GM21390 (cell line): ENCODE measurements at regions not wholly inside any gene's neighbourhood (a gene's known extent, or its start where the extent isn't known, plus 50 kb on each side); places are given as distances from the start of the nearest gene placed in this dataset.
"Not testable (repeated sequence)": the region's sequence is repeated elsewhere in the genome, so short reads cannot be mapped to it uniquely, and the experiment has no call there.

ENCODE experiments used
- ATAC-seq: cut with Tn5 transposase; IDR thresholded peaks from one replicate; pipeline ENCODE4 v1.9.1; 2021; ENCODE audit not compliant: unreplicated experiment

DNA sequence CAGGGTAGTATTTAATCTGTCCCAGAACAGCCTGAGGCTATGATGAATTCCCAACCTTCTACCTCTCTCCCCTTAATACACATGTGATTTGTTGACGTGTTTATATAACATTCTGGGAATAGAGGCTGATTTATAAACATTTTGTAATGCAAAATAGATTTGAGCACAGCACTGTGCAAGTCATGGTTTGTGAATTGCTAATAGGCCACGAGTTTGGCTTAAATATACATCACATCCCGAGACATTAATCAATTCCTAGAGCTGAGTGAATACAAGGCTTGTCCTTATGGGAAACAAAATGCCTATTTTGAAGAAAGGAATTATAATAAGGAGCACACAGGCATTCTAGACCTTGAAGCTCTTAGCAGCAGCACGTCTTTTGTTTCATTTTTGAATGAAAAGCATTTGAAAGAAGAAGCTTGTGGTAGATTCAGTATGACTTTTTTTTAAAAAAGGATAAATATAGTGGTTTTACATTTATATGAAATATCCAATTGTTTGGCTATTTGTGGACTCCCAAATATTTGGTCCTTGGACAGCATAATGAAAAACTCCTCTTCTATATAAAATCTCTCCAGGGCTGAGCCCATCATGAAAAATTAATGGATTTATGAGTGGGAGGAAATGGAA lies 116.4 kb downstream of the SLC17A6 start:
- ATAC-seq, result no peak

- no peak for ATAC-seq
Observed at GRCh38 chr11:22449441-22449840, 111.3 kb downstream of the SLC17A6 start.

DNA sequence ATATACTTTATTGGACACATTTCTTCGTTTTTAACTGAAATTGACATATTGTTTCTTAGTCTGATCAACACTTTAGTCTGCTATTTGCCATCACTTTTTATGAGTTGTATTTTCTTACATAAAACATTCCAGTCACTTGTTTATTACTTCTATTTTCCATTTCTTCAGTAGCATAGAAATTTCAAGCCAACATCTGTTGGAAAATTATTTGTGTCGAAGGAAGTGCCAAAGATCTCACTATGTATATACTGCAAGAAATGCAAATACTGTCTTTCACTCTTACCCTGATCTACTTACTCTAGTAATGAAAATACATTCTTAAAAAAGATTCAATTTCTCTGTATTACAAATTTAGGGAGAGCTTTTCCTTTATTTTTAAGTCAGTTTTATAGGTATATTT lies 105.9 kb downstream of the SLC17A6 start:
- no peak for ATAC-seq

- ATAC-seq, result no peak
Observed at GRCh38 chr11:22441831-22442230, 103.7 kb downstream of the SLC17A6 start.

GRCh38 chr11:22435582-22435981 lies 97.4 kb downstream of the SLC17A6 start:
- ATAC-seq, result not testable (repeated sequence)

GRCh38 chr11:22433517-22433916 lies 95.3 kb downstream of the SLC17A6 start:
- no peak for ATAC-seq

- ATAC-seq, result no peak
Observed at GRCh38 chr11:22433094-22433455, 94.9 kb downstream of the SLC17A6 start.

DNA sequence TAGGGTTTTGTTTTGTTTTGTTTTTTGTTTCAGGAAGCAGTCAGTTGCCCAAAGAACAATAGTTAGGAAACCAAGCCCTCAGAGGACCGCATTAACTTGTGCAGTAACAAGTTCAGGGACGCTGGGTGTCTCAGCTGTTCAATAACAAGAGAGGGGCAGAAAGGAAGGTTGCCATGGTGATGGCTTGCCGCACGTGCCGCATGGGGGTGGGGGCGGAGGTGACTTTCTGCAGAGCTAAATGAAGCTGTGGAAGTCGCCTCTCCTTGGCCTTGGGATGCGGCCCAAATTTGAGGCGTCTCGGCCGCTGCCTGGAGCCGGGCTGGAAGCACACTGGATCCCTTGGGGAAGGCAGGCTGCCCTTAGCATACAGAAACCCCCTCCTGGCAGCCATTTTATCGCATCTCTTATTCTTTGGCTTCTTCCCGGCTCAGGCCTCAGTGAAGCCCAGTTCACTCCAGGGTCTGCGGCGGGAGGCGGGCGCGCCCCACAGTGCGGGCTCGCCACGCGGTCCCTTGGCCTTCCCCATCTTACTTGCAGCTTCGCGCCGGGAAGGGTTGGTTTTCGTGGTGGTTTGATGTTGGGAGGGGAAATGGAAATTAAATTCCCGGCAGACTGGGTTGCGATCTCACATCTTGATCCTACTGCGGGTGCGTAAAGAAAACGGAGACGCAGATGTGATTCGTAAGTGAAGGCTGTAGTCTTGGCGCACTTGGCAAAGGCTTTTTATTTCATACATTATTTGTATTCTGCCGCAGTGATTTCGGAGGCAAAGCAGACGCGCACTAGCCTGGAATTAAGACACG lies 94.3 kb downstream of the SLC17A6 start:
- no peak for ATAC-seq

- ATAC-seq, result no peak
Observed at GRCh38 chr11:22431106-22431505, 92.9 kb downstream of the SLC17A6 start.

DNA sequence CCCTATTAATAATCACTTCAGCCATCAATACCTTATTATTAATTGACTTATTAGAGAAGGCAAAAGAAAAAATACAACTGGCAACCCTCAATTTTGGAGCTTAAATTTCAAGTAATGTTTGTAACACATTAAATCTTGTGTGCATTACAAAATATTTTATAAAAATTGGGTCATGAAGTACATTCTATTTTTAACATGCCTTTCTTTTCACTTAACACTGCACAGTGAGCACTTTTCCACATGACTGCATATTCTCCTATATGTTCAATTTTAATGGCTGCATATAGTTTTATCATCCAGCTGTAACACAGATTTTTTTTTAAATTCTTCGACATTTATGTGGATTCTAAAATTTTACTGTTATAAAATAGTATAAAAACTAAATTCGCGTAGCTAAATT lies 92.5 kb downstream of the SLC17A6 start:
- no peak for ATAC-seq

- ATAC-seq, result no peak
Observed at GRCh38 chr11:22430141-22430541, 92.0 kb downstream of the SLC17A6 start.
